ENCODE measurements at regions not wholly inside any gene's neighbourhood (a gene's known extent, or its start where the extent isn't known, plus 50 kb on each side); places are given as distances from the start of the nearest gene placed in this dataset.

- no peaks in the 10 kb centered on the region for H3K9me3 Mint-ChIP-seq
- ATAC-seq (ENCODE audit: low read depth) = no peak
- no peaks in the 10 kb centered on the region for H3K4me1 Mint-ChIP-seq
- TF ChIP-seq CTCF (IDR thresholded peaks at IDR 0.05) = no peak
- no peaks in the 10 kb centered on the region for H3K27me3 Mint-ChIP-seq
- intact Hi-C loops (cut with micrococcal nuclease) = no loop called here
- CTCF ChIA-PET = no interaction called here
- POLR2A ChIA-PET = no interaction called here
- no peak overlapping the region for H3K27ac Mint-ChIP-seq
- H3K36me3 Mint-ChIP-seq (ENCODE audit: low read depth) = no peaks in the 10 kb centered on the region
- no peak for DNase-seq
- no peak overlapping the region for H3K4me3 Mint-ChIP-seq
Measured at GRCh38 chr22:34326901-34327300, 406.6 kb upstream of the LARGE1 start.

- ATAC-seq (ENCODE audit: low read depth) (no peak), DNase-seq (no peak)
- ChIA-PET CTCF (no interaction called here), POLR2A (no interaction called here)
- Mint-ChIP-seq H3K4me1 (no peaks in the 10 kb centered on the region), H3K27me3 (no peaks in the 10 kb centered on the region), H3K36me3 (ENCODE audit: low read depth) (no peaks in the 10 kb centered on the region), H3K9me3 (peaks cover 10% of the 10 kb centered on the region), H3K4me3 (no peak overlapping the region), H3K27ac (no peak overlapping the region)
- intact Hi-C loops (cut with micrococcal nuclease) = no loop called here
- TF ChIP-seq CTCF (IDR thresholded peaks at IDR 0.05) = no peak
Measured at GRCh38 chr22:34330432-34330831, 410.2 kb upstream of the LARGE1 start.

- DNase-seq (no peak), ATAC-seq (ENCODE audit: low read depth) (no peak)
- ChIA-PET CTCF (no interaction called here), POLR2A (no interaction called here)
- H3K4me1 Mint-ChIP-seq = no peaks in the 10 kb centered on the region
- peaks cover 19% of the 10 kb centered on the region for H3K9me3 Mint-ChIP-seq
- H3K27me3 Mint-ChIP-seq = no peaks in the 10 kb centered on the region
- H3K4me3 Mint-ChIP-seq = no peak overlapping the region
- no peaks in the 10 kb centered on the region for H3K36me3 Mint-ChIP-seq (ENCODE audit: low read depth)
- TF ChIP-seq CTCF (IDR thresholded peaks at IDR 0.05) = no peak
- no peak overlapping the region for H3K27ac Mint-ChIP-seq
- intact Hi-C loops (cut with micrococcal nuclease) = no loop called here
Measured at GRCh38 chr22:34333285-34333684, 413.0 kb upstream of the LARGE1 start.

- ChIA-PET CTCF (no interaction called here), POLR2A (no interaction called here)
- intact Hi-C loops (cut with micrococcal nuclease) = no loop called here
- DNase-seq = no peak
- no peaks in the 10 kb centered on the region for H3K4me1 Mint-ChIP-seq
- H3K27me3 Mint-ChIP-seq = no peaks in the 10 kb centered on the region
- H3K36me3 Mint-ChIP-seq (ENCODE audit: low read depth) = no peaks in the 10 kb centered on the region
- no peak overlapping the region for H3K27ac Mint-ChIP-seq
- ATAC-seq (ENCODE audit: low read depth) = no peak
- H3K9me3 Mint-ChIP-seq = peaks cover 19% of the 10 kb centered on the region
- no peak for TF ChIP-seq CTCF (IDR thresholded peaks at IDR 0.05)
- no peak overlapping the region for H3K4me3 Mint-ChIP-seq
Measured at GRCh38 chr22:34334893-34335292, 414.6 kb upstream of the LARGE1 start.

GRCh38 chr22:34344702-34345101 is 424.4 kb upstream of the LARGE1 start:
- Mint-ChIP-seq H3K27me3 (peaks cover 3% of the 10 kb centered on the region), H3K4me3 (no peak overlapping the region), H3K9me3 (no peaks in the 10 kb centered on the region), H3K27ac (no peak overlapping the region), H3K4me1 (no peaks in the 10 kb centered on the region), H3K36me3 (ENCODE audit: low read depth) (no peaks in the 10 kb centered on the region)
- no peak for DNase-seq
- TF ChIP-seq CTCF (IDR thresholded peaks at IDR 0.05) = no peak
- CTCF ChIA-PET = no interaction called here
- no peak for ATAC-seq (ENCODE audit: low read depth)
- POLR2A ChIA-PET = no interaction called here
- intact Hi-C loops (cut with micrococcal nuclease) = no loop called here

Data from activated B cell treated with CpG ODN at 0.5 μM for 24 hours (primary cell).